Endothelial cell of umbilical vein (primary cell): ENCODE measurements at regions not wholly inside any gene's neighbourhood (a gene's known extent, or its start where the extent isn't known, plus 50 kb on each side); places are given as distances from the start of the nearest gene placed in this dataset.

Source experiments
- CTCF ChIP-seq, 2 donors: IDR thresholded peaks; 1 replicate in 1 of 2; 2 replicates in 1 of 2; pipeline ENCODE4 v1.5.1; 2011; ENCODE audit warnings: low read length in 2 of 2, mild to moderate bottlenecking in 2 of 2, moderate library complexity in 2 of 2, control low read depth in 1 of 2, inconsistent platforms in 1 of 2, low read depth in 1 of 2; ENCODE audit not compliant: insufficient read depth in 1 of 2; ENCODE audit errors: extremely low read depth in 1 of 2
- POLR2AphosphoS5 ChIP-seq: IDR thresholded peaks from 2 replicates; pipeline ENCODE4 v1.6.1; 2012; ENCODE audit warnings: low read depth, mild to moderate bottlenecking, control low read depth, low read length, moderate library complexity; ENCODE audit not compliant: insufficient read depth

- peak; percentile 8 to 16 for TF ChIP-seq CTCF (IDR thresholded peaks at IDR 0.05; ENCODE audit: extremely low read depth in 1 of 2, insufficient read depth in 1 of 2, low read depth in 1 of 2, low read length in 2 of 2)
- no peak for TF ChIP-seq POLR2AphosphoS5
Measured at GRCh38 chrX:100512471-100512870, 72.3 kb upstream of the TNMD start.
